Activated CD8-positive, alpha-beta T cell treated with anti-CD3 and anti-CD28 coated beads for 36 hours (primary cell): ENCODE measurements at regions not wholly inside any gene's neighbourhood (a gene's known extent, or its start where the extent isn't known, plus 50 kb on each side); places are given as distances from the start of the nearest gene placed in this dataset.

Experiments
- ATAC-seq: fragments of 200-7000 bp; cut with Tn5 transposase; one replicate; pipeline ENCODE4 v1.10.0; 2021; ENCODE audit warnings: mild to moderate bottlenecking, moderate library complexity
- CTCF ChIA-PET: fragments of 350-600 bp; sonication (Branson Sonifier 250); formaldehyde crosslinking; loops from one replicate; lab custom pipeline; 2021; ENCODE audit warnings: antibody characterized with exemption; lab: Charles Lee
- POLR2A ChIA-PET: fragments of 350-600 bp; sonication (Branson Sonifier 250); formaldehyde crosslinking; loops from one replicate; lab custom pipeline; 2021; ENCODE audit warnings: antibody characterized with exemption; lab: Charles Lee
- DNase-seq: peaks from one replicate; pipeline ENCODE4 v3.0.0-alpha.2; 2020
- H3K27ac Mint-ChIP-seq: one replicate; pipeline ENCODE4 v1.8.0; 2021; ENCODE audit warnings: mild to moderate bottlenecking, mixed read lengths
- H3K27me3 Mint-ChIP-seq: one replicate; pipeline ENCODE4 v1.8.0; 2021; ENCODE audit warnings: mixed read lengths
- H3K36me3 Mint-ChIP-seq: one replicate; pipeline ENCODE4 v1.8.0; 2021; ENCODE audit warnings: low read depth, mixed read lengths
- H3K4me1 Mint-ChIP-seq: one replicate; pipeline ENCODE4 v1.8.0; 2021; ENCODE audit warnings: low read depth, mixed read lengths
- H3K4me3 Mint-ChIP-seq: one replicate; pipeline ENCODE4 v1.8.0; 2021; ENCODE audit warnings: mild to moderate bottlenecking, moderate library complexity, mixed read lengths
- H3K9me3 Mint-ChIP-seq: one replicate; pipeline ENCODE4 v1.8.0; 2021; ENCODE audit warnings: mixed read lengths
- intact Hi-C: fragments of 100-400 bp; cut with micrococcal nuclease; formaldehyde crosslinking; loops from one replicate; pipeline ENCODE4 v1.10.0; 2022
- TF ChIP-seq, protein P1 (sequence below): fragments of 200-600 bp; IDR thresholded peaks from one replicate; pipeline ENCODE4 v1.8.0; 2022; ENCODE audit warnings: antibody characterized with exemption, mild to moderate bottlenecking

DNA sequence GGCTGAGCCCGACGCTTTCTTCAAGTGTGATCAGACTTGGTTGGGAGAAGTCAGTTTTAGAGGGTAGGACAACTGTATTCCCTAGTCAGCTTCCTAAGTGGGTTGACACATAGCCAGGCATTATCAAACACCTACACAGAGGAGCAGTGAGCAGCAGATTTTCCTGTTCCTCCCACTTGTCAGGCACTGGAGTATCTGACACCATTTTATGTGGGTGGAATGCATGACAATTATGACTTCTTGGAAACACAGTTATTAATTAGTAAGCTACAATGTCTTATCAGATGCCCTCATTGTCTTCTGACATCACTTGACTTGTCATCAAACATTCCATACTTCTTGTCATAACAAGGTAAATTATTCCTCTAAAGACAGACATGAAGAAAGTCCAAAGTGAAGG is 124.9 kb downstream of the IRX2 start:
- Mint-ChIP-seq H3K27me3 (no peaks in the 10 kb centered on the region), H3K9me3 (no peaks in the 10 kb centered on the region), H3K4me3 (no peak overlapping the region), H3K36me3 (no peaks in the 10 kb centered on the region), H3K27ac (no peak overlapping the region), H3K4me1 (no peaks in the 10 kb centered on the region)
- no peak for ATAC-seq
- TF ChIP-seq, protein P1, sequence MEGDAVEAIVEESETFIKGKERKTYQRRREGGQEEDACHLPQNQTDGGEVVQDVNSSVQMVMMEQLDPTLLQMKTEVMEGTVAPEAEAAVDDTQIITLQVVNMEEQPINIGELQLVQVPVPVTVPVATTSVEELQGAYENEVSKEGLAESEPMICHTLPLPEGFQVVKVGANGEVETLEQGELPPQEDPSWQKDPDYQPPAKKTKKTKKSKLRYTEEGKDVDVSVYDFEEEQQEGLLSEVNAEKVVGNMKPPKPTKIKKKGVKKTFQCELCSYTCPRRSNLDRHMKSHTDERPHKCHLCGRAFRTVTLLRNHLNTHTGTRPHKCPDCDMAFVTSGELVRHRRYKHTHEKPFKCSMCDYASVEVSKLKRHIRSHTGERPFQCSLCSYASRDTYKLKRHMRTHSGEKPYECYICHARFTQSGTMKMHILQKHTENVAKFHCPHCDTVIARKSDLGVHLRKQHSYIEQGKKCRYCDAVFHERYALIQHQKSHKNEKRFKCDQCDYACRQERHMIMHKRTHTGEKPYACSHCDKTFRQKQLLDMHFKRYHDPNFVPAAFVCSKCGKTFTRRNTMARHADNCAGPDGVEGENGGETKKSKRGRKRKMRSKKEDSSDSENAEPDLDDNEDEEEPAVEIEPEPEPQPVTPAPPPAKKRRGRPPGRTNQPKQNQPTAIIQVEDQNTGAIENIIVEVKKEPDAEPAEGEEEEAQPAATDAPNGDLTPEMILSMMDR, result no peak
- no peak for DNase-seq
- ChIA-PET POLR2A (no interaction called here), CTCF (no interaction called here)
- intact Hi-C loops, result no loop called here

DNA sequence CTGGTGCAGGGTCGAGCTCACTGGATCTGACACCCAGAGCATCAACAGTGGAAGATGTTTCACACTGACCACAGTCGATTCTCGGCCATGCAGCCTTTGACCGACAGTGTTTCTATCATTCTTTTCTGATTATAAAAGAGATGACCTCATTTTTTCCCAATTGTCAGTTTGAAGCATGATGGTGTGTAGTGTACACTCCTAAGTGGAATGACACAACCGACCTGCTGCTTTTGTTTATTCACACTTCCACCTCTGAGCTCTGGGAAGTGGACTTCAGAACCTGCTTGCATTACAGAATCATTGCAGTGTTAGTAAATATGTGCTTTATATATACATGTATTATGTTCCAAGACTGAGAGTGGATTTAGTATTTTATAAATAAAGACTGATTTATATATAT is 128.6 kb downstream of the IRX2 start:
- ChIA-PET POLR2A (no interaction called here), CTCF (no interaction called here)
- no peak for ATAC-seq
- intact Hi-C loops, result no loop called here
- Mint-ChIP-seq H3K9me3 (no peaks in the 10 kb centered on the region), H3K4me1 (no peaks in the 10 kb centered on the region), H3K36me3 (no peaks in the 10 kb centered on the region), H3K27me3 (no peaks in the 10 kb centered on the region), H3K27ac (no peak overlapping the region), H3K4me3 (no peak overlapping the region)
- DNase-seq, result no peak
- TF ChIP-seq, protein P1, result no peak

DNA sequence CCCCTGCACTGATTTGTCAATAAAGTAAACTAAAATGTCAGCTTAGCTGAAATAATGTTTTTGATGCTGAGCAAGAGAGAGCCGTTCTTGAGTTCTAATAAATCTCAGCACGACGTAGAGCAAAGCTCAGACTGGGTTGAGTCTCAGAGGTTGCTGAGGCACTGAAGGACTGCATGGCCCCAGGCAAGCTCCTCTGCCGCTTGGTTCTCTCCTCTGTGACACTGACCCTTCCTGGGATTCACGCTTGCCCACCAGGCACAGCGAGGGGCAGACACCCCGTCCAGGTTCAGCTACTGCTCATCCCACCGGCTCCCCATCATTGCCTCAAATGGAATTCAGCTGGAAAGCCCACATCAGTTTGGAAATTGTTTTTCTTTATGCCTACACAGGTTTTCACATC is 129.8 kb downstream of the IRX2 start:
- Mint-ChIP-seq H3K4me1 (no peaks in the 10 kb centered on the region), H3K9me3 (no peaks in the 10 kb centered on the region), H3K36me3 (no peaks in the 10 kb centered on the region), H3K27ac (no peak overlapping the region), H3K4me3 (no peak overlapping the region), H3K27me3 (no peaks in the 10 kb centered on the region)
- DNase-seq (no peak), ATAC-seq (no peak)
- ChIA-PET POLR2A (no interaction called here), CTCF (no interaction called here)
- intact Hi-C loops, result no loop called here
- TF ChIP-seq, protein P1, result no peak

DNA sequence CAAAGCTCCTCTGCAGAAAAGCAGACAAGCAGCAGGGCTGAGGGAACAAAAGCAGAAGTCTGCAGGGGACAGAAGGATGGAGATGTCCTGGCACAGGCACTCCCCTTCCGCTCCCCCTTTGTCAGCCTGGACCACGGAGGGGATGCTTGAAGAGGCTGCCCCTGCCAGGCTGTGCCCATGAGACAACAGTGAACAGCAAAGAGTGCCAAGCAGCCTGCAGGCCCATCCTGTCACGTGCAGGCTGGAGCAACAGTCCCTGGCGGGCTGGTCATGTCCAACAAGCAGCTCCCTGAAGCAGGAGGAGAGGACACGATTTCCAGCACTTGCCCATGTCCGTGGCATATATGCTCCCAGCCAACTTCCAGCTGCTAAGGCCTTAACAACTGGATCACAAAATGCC is 132.3 kb downstream of the IRX2 start:
- intact Hi-C loops, result no loop called here

DNA sequence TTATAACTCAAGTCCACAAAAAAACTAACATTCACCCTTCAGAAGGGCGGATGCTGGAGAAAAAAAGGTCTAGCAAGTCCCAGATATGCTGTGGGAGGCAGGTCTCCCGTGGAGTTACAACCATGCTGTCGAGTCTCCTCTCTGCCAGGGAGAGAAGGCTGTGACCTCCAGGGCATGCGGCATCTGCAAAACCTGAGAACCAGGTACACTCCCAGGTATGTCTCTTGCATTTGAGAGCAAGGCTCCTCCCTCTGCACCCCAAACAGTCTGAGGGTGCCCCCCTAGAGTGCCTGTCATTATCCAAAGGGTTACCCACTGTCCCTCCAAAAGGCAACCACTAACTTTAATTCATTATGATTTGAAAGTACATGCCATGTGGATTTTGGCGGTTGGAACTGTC is 134.0 kb downstream of the IRX2 start:
- Mint-ChIP-seq H3K36me3 (no peaks in the 10 kb centered on the region), H3K4me3 (no peak overlapping the region), H3K9me3 (no peaks in the 10 kb centered on the region), H3K4me1 (no peaks in the 10 kb centered on the region), H3K27ac (no peak overlapping the region), H3K27me3 (no peaks in the 10 kb centered on the region)
- POLR2A ChIA-PET, result no interaction called here
- TF ChIP-seq, protein P1, result no peak
- DNase-seq (no peak), ATAC-seq (no peak)
- CTCF ChIA-PET, result no interaction called here
- intact Hi-C loops, result no loop called here

More for the DNA sequence above, 132.3 kb downstream of the IRX2 start:
- no peak overlapping the region for H3K4me3 Mint-ChIP-seq
- DNase-seq (no peak), ATAC-seq (no peak)
- H3K27ac Mint-ChIP-seq, result no peak overlapping the region
- no peaks in the 10 kb centered on the region for H3K36me3 Mint-ChIP-seq
- no peaks in the 10 kb centered on the region for H3K4me1 Mint-ChIP-seq
- no peaks in the 10 kb centered on the region for H3K27me3 Mint-ChIP-seq
- ChIA-PET CTCF (no interaction called here), POLR2A (no interaction called here)
- TF ChIP-seq, protein P1, result no peak
- no peaks in the 10 kb centered on the region for H3K9me3 Mint-ChIP-seq
